Adrenal gland (tissue), 5 donors: ENCODE measurements at regions not wholly inside any gene's neighbourhood (a gene's known extent, or its start where the extent isn't known, plus 50 kb on each side); places are given as distances from the start of the nearest gene placed in this dataset.

Experiments used
- POLR2A ChIP-seq, 2 donors: fragments of 450-650 bp; IDR thresholded peaks; one replicate each; pipeline ENCODE4 v1.6.1; 2017; ENCODE audit warnings: antibody characterized with exemption in 2 of 2, mild to moderate bottlenecking in 2 of 2, moderate library complexity in 1 of 2
- TF ChIP-seq, protein P1 (sequence below), 6 experiments: fragments of 450-650 bp in 4 of 6; fragments of 200-600 bp in 2 of 6; sonication (generic) in 1 of 6; IDR thresholded peaks; 1 replicate in 5 of 6; 2 replicates in 1 of 6; pipeline versions ENCODE4 v1.5.1 to v1.8.0; 2016 to 2021; ENCODE audit warnings: antibody characterized with exemption in 6 of 6, mild to moderate bottlenecking in 2 of 6, moderate library complexity in 1 of 6
- donor health status: DM: no; HTN: no; CAD: no.

DNA sequence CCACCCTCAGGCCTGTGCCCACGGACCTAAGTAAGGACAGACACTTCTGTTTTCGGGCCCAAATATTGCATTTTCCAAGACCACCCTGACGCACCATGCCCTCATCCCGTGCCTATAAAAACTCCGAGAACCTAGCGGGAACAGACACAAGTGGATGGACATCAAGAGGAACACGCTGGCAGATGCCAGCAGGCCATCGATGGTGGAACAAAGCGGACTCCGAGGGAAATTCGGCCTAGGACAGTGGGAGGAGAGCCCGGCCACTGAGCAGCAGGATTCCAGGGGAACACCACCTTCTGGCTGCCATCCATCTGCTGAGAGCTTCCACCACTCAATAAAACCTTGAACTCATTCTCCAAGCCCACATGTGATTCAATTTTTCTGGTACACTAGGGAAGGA is 243.6 kb upstream of the ZWINT start:
- TF ChIP-seq, protein P1, sequence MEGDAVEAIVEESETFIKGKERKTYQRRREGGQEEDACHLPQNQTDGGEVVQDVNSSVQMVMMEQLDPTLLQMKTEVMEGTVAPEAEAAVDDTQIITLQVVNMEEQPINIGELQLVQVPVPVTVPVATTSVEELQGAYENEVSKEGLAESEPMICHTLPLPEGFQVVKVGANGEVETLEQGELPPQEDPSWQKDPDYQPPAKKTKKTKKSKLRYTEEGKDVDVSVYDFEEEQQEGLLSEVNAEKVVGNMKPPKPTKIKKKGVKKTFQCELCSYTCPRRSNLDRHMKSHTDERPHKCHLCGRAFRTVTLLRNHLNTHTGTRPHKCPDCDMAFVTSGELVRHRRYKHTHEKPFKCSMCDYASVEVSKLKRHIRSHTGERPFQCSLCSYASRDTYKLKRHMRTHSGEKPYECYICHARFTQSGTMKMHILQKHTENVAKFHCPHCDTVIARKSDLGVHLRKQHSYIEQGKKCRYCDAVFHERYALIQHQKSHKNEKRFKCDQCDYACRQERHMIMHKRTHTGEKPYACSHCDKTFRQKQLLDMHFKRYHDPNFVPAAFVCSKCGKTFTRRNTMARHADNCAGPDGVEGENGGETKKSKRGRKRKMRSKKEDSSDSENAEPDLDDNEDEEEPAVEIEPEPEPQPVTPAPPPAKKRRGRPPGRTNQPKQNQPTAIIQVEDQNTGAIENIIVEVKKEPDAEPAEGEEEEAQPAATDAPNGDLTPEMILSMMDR (IDR thresholded peaks at IDR 0.05): no peak
- no peak for TF ChIP-seq POLR2A (IDR thresholded peaks at IDR 0.05)
